ENCODE measurements at regions not wholly inside any gene's neighbourhood (a gene's known extent, or its start where the extent isn't known, plus 50 kb on each side); places are given as distances from the start of the nearest gene placed in this dataset.
A peak's percentile ranks its signal among the peaks of the same experiment; 100 is the strongest.

GRCh38 chr2:212918336-212918735 is 233.1 kb downstream of the IKZF2 start:
- DNase-seq (ENCODE audit: low read depth, low spot score) (no peak), FAIRE-seq (no peak), ATAC-seq (no peak)
- H3K79me2 ChIP-seq (ENCODE audit: control insufficient read depth, insufficient read depth, low read length) = no peaks in the 10 kb centered on the region
- H2AFZ ChIP-seq (ENCODE audit: control insufficient read depth, low read depth, low read length) = no peak overlapping the region
- no peaks in the 10 kb centered on the region for H4K20me1 ChIP-seq (ENCODE audit: control insufficient read depth, insufficient read depth)
- SMC1A ChIA-PET (ENCODE audit: uncharacterized antibody, unreplicated experiment) = interaction anchor here (0.7 to 1.3 kb wide), 4 partner anchors 11 to 231 kb away, joined by 3 to 6 read pairs (median 3); no protein-coding TSS in a partner anchor
- no peaks in the 10 kb centered on the region for H3K27me3 ChIP-seq (replicated peaks in 1 of 2; ENCODE audit: control insufficient read depth in 2 of 2, insufficient read depth in 2 of 2, low read length in 1 of 2)
- in situ Hi-C loops (cut with MboI) = no loop called here
- intact Hi-C loops (cut with micrococcal nuclease; ENCODE audit: unreplicated experiment) = no loop called here
- POLR2A ChIA-PET = interaction anchor here (0.5 kb wide), 1 partner anchor 238 kb away, joined by 3 read pairs; no protein-coding TSS in a partner anchor
- no peak overlapping the region for H3K4me3 ChIP-seq
- no peak overlapping the region for H3K27ac ChIP-seq (ENCODE audit: control insufficient read depth, insufficient read depth)
- H3K36me3 ChIP-seq (ENCODE audit: control insufficient read depth in 2 of 2, insufficient read depth in 2 of 2, low read length in 1 of 2) = no peaks in the 10 kb centered on the region
- no peaks in the 10 kb centered on the region for H3K9me3 ChIP-seq (replicated peaks; ENCODE audit: control insufficient read depth, insufficient read depth, low read length)
- no TSS peak for BruUV-seq (replicated peaks)
- no peak overlapping the region for H3K9ac ChIP-seq (ENCODE audit: control insufficient read depth, insufficient read depth, low read length)
- peaks cover 15% of the 10 kb centered on the region; the same call in 1 of the 2 replicates for H3K4me1 ChIP-seq (ENCODE audit: control insufficient read depth, insufficient read depth, low read length)
- no peak overlapping the region for H3K4me2 ChIP-seq (ENCODE audit: control insufficient read depth, insufficient read depth)
- CTCF ChIA-PET = no interaction called here
- RAD21 ChIA-PET (ENCODE audit: unreplicated experiment) = interaction anchor here (1.0 to 1.5 kb wide), 2 partner anchors 55 to 145 kb away, joined by 3 read pairs; no protein-coding TSS in a partner anchor
- no peak for TF ChIP-seq SMARCA5 (IDR thresholded peaks at IDR 0.05)
- TF ChIP-seq ATF3 (IDR thresholded peaks at IDR 0.05; ENCODE audit: borderline replicate concordance, extremely low read depth, low read depth, low read length) = no peak
- no peak for TF ChIP-seq CUX1 (IDR thresholded peaks at IDR 0.05; ENCODE audit: insufficient replicate concordance, low read depth, low read length)
- no peak for TF ChIP-seq MTA2 (IDR thresholded peaks at IDR 0.05; ENCODE audit: low read depth)
- peak; percentile 94 for TF ChIP-seq MEF2B (IDR thresholded peaks at IDR 0.05; ENCODE audit: partially characterized antibody, poor library complexity, severe bottlenecking)
- TF ChIP-seq SMC3 (IDR thresholded peaks at IDR 0.05; ENCODE audit: borderline replicate concordance, low read length) = no peak
- no peak for TF ChIP-seq E2F8 (IDR thresholded peaks at IDR 0.05; ENCODE audit: low read depth, partially characterized antibody)
- TF ChIP-seq MYC (IDR thresholded peaks at IDR 0.05; ENCODE audit: insufficient read depth, insufficient read length, insufficient replicate concordance, low read length, severe bottlenecking) = no peak
- no peak for TF ChIP-seq FOS (IDR thresholded peaks at IDR 0.05; ENCODE audit: borderline replicate concordance, extremely low read depth, insufficient read length)
- TF ChIP-seq ZBTB33 (IDR thresholded peaks at IDR 0.05) = no peak
- 0 out of 2 replicates have a peak, but pooled peaks have one; percentile 37 for TF ChIP-seq GATAD2B (conservative IDR thresholded peaks at IDR 0.05; ENCODE audit: low read depth)
- no peak for TF ChIP-seq HDGF (IDR thresholded peaks at IDR 0.05)
- TF ChIP-seq NR2C2 (IDR thresholded peaks at IDR 0.05; ENCODE audit: borderline replicate concordance, control insufficient read depth, insufficient read length, low read depth) = no peak
- no peak for TF ChIP-seq ZZZ3 (IDR thresholded peaks at IDR 0.05; ENCODE audit: control insufficient read depth, insufficient read length, low read depth)

Measured in GM12878 (cell line).